C4-2B (cell line): ENCODE measurements at regions not wholly inside any gene's neighbourhood (a gene's known extent, or its start where the extent isn't known, plus 50 kb on each side); places are given as distances from the start of the nearest gene placed in this dataset.

Experiments used
- ZFX ChIP-seq: fragments of 450-650 bp; IDR thresholded peaks from 2 replicates; pipeline ENCODE4 v1.6.1; 2017
- TF ChIP-seq, protein P1 (sequence below): fragments of 450-650 bp; conservative IDR thresholded peaks from 2 replicates; pipeline ENCODE4 v1.5.1; 2017; ENCODE audit warnings: mild to moderate bottlenecking

DNA sequence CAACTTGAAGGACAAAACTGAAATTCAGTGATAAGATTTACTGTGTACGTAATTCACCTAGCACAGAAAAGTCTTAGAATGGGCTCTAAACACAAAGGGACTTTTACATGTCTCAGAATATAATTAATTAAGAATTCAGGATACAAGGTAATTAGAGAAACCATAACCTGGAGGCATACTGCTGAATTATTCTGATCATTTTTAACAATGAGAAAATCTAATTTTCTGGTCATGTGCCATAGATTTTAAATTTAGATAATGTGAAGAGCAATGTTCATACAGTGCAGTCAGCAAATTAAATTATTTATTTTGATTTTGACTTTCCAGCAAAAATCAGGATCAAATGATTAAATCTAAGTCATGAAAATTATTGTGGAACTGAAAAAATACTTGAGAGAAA is 67.0 kb upstream of the MTNR1B start:
- TF ChIP-seq, protein P1, sequence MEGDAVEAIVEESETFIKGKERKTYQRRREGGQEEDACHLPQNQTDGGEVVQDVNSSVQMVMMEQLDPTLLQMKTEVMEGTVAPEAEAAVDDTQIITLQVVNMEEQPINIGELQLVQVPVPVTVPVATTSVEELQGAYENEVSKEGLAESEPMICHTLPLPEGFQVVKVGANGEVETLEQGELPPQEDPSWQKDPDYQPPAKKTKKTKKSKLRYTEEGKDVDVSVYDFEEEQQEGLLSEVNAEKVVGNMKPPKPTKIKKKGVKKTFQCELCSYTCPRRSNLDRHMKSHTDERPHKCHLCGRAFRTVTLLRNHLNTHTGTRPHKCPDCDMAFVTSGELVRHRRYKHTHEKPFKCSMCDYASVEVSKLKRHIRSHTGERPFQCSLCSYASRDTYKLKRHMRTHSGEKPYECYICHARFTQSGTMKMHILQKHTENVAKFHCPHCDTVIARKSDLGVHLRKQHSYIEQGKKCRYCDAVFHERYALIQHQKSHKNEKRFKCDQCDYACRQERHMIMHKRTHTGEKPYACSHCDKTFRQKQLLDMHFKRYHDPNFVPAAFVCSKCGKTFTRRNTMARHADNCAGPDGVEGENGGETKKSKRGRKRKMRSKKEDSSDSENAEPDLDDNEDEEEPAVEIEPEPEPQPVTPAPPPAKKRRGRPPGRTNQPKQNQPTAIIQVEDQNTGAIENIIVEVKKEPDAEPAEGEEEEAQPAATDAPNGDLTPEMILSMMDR: no peak
- TF ChIP-seq ZFX: no peak
